ENCODE measurements at regions not wholly inside any gene's neighbourhood (a gene's known extent, or its start where the extent isn't known, plus 50 kb on each side); places are given as distances from the start of the nearest gene placed in this dataset.

GRCh38 chr1:53383136-53383870 is 55.4 kb upstream of the LRP8 start:
- Histone ChIP-seq H2AFZ (ENCODE audit: low read depth, low read length) (no peak overlapping the region), H3K79me2 (ENCODE audit: control insufficient read depth, insufficient read depth, low read length) (no peaks in the 10 kb centered on the region), H3K27ac (ENCODE audit: extremely low read depth, low read depth, low read length) (no peak overlapping the region), H3K4me1 (replicated peaks in 1 of 2; ENCODE audit: control insufficient read depth in 2 of 2, insufficient read depth in 2 of 2, low read length in 2 of 2) (no peaks in the 10 kb centered on the region), H3K9me1 (ENCODE audit: control insufficient read depth, insufficient read depth, low read length) (peaks cover 3% of the 10 kb centered on the region), H3K36me3 (ENCODE audit: control insufficient read depth, insufficient read depth, low read length) (no peaks in the 10 kb centered on the region), H3K27me3 (ENCODE audit: control insufficient read depth in 2 of 2, insufficient read depth in 2 of 2, low read length in 2 of 2) (peaks cover 53 to 82% of the 10 kb centered on the region in 2 experiments), H3K4me2 (ENCODE audit: insufficient read depth, low read length) (no peak overlapping the region), H3K9ac (ENCODE audit: insufficient read depth in 1 of 2, low read depth in 2 of 2, low read length in 2 of 2) (no peak overlapping the region), H4K20me1 (replicated peaks; ENCODE audit: control insufficient read depth, insufficient read depth, low read length) (peaks cover 4% of the 10 kb centered on the region; the same call in 1 of the 2 replicates), H3K4me3 (no peak overlapping the region), H3K9me3 (replicated peaks; ENCODE audit: control insufficient read depth, insufficient read depth, low read depth, low read length) (no peaks in the 10 kb centered on the region; the same call in 1 of the 2 replicates)
- WGBS (ENCODE audit: insufficient coverage, low coverage, missing lambda C conversion rate), result 3% methylated on average over 10 of the region's 10 CpGs
- no peak for TF ChIP-seq DDX20 (tag; IDR thresholded peaks at IDR 0.05; ENCODE audit: low read depth)
- TF ChIP-seq ZNF395 (CRISPR knock-in tag; IDR thresholded peaks at IDR 0.05), result no peak
- no peak for TF ChIP-seq NR2F6 (CRISPR knock-in tag; IDR thresholded peaks at IDR 0.05)
- no peak for TF ChIP-seq ZNF263 (CRISPR knock-in tag; IDR thresholded peaks at IDR 0.05; ENCODE audit: borderline replicate concordance)
- in situ Hi-C loops (cut with MboI) (no loop called here), intact Hi-C loops (cut with micrococcal nuclease) (no loop called here)
- BruUV-seq (replicated peaks), result no TSS peak
- ChIA-PET POLR2A (interaction anchor here (0.7 kb wide), 1 partner anchor 42 kb away, joined by 3 read pairs; no protein-coding TSS in a partner anchor), CTCF (ENCODE audit: low intra/inter-chr PET ratio) (no interaction called here)
- no peak for ATAC-seq
- no peak for DNase-seq (ENCODE audit: extremely low read depth in 1 of 4, low spot score in 3 of 4)
- no peak for FAIRE-seq
